ENCODE measurements at regions not wholly inside any gene's neighbourhood (a gene's known extent, or its start where the extent isn't known, plus 50 kb on each side); places are given as distances from the start of the nearest gene placed in this dataset.
"Not testable (repeated sequence)": the region's sequence is repeated elsewhere in the genome, so short reads cannot be mapped to it uniquely, and the experiment has no call there.

DNA sequence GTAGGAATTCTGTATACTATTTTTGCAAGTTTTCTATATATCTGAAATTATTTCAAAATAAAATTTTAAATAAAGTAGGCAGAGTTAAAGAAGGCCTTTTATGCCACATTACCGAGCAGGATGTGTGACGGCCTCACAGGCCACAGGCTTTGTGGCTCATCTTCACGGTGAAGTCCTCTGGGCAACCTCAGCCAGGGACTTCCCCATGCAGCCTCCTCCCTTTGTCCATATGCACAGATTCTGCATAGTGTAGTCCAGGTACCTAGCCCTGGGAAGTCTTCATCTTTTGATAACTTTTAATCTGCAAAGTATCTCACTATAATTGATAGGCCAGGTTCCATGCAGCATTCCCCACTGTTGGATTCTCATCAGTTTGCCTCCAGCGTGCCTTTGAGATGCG lies 62.8 kb downstream of the ARHGAP11B start:
- not testable (repeated sequence) for DNase-seq

DNA sequence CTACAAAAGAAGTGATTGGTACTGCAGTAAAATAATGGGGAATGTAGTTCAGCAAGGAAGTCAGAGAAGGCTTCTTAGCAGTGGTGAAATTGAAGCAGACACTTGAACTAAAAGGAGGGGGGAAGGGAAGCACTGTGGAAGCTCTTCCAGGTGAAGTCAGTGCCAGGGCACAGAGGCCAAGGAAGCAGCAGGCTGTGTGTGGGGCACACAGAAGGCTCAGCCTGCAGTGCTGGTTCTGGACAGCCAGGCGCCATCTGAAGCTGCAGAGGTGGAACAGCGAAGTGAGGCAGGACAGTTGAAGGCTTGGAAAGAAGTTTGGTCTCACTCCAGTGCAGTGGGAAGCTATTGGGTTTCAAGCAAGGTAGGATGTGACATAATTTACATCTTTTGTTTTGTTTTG lies 64.2 kb downstream of the ARHGAP11B start:
- not testable (repeated sequence) for DNase-seq

DNA sequence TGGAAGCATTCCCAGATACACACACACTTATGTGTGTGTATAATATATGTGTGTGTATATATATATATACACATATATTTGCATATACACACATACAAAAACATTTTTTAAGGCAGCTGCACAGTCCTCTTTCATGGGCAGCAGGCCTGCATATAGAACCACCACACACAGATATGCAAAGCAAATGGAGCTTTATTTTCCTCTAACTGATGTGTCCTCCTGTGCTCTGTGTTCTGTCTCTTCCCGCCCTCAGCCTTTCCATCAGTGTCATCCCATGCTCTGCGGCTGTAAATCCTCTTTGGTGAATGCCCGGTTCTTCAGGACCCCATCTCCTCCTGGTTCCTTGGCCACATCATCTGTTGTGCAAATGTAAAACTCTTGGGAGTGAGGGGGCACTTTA lies 69.9 kb downstream of the ARHGAP11B start:
- DNase-seq, result not testable (repeated sequence)

DNA sequence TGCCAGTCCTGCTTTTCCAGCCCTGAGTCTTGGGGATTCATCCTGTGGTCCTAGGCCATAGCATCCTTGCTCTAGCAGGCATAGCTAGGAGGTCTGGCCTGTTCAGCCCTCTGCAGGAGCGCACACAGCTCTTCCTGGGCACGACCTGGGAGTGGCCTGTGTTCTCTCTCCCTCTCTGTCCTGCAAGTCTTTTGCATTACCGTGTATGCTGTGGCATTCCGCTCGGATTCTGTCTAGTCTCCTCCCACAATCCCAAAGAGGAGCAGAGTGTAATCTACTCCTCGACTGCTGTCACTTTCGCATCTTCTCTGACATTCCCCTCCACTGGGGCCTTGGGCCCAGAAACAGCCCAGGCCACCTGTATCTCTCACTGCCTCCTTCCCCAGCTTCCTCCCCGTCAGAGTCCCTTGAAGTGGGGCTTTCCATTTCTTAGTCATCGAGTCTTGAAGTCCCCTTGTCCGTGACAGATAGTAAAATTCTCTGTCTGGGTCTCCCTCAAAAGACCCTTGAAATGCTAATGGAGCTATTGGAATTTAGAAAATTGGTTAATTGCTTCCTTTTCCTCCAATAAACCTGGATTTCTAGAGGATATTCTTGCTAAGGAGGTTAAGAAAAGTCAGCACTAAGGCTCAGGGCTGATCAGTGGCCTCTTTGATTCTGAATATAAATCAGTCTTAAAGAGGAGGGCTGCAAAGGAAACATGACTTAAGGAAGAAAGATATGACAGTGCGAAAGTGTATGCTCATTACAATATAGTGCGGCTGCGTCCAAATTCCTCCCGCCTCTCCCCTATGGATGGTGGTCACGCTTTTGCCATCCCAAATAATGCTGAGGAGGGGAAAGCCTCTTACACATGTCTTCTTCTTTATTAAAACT lies 70.7 kb downstream of the ARHGAP11B start:
- DNase-seq, result not testable (repeated sequence)

DNA sequence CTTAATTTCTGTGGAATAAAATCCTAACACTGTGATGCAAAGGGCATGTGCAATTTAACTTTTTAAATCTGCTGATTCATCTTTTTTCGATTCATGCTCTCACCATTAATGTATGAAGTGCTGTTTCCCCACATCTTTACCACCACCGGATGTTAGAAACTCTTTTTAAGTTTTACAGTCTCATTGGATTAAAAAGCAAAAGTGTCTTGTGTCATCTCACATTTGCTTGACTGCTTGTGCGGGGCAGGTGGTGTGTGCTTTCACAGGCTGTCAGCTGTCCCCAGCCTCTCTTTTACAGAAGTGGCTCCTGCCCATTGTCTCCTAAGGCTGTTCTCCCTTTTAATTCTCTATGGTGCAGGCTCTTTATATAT lies 71.4 kb downstream of the ARHGAP11B start:
- not testable (repeated sequence) for DNase-seq

DNA sequence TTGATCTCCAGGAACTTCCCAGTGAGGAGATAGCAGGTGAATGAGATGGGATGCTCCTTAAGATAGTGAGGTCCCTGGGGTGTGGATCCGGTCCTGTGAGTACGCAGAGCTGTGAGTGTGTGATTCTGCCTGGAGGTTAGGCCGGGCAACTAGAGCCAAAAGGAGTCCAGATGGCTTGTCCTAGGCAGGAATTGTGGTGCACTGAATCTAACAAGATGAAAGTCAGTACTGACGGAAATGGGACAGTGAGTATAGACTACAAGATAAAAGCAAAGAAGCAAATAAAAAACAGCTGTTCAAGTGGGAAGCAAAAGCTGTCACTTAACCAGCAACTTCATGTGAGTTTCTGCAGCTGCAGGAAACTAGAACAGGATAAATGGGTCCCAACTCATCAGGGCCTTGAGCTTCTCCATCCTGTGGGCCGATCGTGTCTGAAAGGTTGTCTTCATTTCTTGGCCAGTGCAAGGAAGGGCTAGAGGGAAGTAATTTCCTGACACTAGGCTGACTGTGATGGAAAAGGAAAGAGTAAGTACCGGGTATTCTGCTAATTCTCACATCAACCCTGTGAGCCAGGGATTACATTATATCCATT lies 74.2 kb downstream of the ARHGAP11B start:
- not testable (repeated sequence) for DNase-seq

DNA sequence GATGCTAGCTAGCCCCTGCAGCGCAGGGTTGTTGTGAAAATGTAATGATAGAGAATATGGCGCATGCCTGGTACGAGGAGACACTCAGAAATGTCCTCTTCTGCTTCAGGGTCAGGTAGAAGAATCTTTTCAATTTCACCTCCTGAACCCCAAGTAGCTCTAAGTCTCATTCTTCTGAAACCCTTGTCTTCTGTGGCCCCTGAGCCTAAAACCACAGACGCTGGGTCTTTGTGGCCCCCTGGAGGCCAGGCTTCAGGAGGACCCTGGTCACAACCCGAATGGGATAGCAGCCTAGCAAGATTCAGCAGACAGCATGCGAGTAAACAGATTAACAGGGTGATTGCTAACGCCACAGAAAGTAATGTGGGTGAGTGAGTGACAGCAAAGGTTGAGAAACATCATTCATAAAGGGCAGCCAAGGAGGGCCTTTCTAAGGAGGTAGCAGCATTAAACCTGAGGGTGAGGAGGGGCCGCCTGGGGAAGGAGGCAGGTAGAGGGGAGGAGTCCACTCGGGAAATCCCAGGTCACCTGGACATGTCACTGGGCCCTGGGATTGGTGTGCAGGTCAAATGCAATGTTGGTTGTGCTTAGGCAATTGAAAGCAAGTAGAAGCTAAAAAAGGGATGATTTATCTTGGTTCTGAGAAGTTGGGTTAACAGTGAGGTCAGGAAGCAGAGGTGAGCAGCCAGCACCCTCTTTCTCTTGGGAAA lies 82.2 kb downstream of the ARHGAP11B start:
- not testable (repeated sequence) for DNase-seq

DNA sequence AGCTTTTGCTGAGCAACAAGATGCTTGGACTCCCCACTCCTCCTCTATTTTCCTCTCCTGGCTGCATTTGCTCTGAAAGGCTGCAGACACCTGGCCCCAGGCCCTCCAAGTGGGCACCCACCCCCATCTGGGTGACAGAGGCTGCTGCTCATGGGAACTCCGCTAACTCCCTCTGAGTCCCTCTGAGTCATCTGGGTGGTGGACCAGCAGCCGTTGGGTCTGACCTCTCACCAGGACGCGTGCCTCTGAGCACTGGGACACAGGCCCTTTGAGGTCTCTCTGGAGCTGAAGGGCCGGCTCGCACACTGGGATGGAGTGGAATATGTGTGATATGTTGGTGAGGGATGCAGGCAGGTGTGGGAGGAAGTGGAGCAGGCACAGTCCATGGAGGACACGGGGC lies 82.9 kb downstream of the ARHGAP11B start:
- DNase-seq, result not testable (repeated sequence)

DNA sequence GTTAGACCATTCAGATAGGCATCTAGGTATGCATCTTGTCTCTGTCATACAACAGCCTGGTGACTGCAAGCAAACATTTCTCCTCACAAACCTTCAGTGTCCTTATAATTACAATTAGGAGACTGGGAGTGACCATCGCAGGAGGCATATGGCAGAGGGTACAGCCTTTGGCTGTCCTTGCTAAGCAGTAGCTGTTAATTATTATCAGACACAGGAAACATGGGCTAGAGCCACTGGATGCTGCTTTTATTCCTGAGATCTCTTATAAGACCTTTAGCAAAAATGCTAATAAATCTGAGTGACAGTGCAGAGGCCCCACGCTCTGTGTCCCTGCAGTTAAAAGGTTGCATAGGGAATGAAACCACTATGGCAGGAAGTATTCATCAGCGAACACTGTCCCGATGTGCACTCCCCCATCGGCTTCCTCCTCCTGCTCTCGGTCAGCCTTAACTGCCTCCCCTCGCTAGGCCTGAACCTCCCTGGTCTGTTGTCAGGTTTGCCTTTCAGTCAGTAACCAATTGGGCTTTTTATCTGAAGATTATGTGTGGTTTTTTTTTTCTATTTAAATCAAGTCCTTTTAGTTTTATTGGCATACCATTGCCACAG lies 92.2 kb downstream of the ARHGAP11B start:
- not testable (repeated sequence) for DNase-seq

DNA sequence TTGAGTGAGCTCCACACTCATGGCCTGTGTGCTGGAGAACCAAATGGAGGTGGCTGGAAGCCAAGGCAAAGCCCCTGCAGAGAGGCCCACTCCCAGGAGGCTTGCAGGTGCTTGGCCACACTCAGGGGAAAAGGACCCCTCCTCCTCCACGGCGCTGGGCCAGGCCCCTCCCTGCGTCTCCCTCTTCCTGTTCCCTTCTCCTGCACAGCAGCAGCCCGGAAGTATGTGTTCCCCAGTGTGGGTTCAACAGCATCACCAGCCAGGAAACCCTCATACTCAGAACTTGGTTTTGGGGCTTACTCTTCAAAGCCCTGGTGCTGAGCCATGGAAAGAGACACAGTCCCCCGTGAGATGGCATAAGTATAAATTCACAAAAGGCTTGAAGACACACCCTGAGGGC lies 93.4 kb downstream of the ARHGAP11B start:
- not testable (repeated sequence) for DNase-seq

DNA sequence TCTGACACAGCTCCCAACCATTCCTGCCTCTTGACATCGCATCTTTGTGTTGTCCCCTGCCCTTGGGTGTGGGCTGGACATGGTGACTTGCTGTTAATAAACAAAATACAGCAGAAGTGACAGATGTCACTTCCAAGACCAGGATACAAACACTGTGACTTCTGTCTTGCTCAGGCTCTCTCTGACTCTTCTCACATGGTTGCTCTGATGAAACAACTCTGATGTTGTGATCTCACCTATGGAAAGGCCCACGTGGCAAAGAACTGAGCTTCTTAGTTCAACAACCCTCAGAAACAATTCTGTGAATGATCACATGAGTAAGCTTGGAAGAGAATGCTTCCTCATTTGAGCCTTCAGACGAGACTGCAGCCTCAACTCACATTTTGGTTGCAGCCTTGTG lies 94.9 kb downstream of the ARHGAP11B start:
- DNase-seq, result not testable (repeated sequence)

DNA sequence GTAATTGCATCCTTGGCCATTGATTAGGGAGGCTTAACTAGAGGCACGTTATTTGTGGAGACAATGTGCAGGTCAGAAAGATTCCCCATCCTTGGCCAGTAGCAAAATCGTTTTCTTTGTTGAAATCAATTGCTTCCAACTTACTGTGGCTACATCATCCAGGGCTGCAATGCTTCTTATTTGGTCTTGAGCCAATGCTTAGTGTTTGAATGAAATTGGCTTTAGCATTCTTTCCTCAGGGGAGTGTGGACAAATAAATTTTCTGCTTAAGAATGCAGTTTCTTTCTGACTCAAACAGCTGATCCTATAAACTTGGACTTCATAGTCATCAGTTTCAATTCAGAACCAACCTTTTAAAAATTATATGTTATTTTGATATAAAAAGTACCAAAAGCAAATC lies 95.6 kb downstream of the ARHGAP11B start:
- not testable (repeated sequence) for DNase-seq

DNA sequence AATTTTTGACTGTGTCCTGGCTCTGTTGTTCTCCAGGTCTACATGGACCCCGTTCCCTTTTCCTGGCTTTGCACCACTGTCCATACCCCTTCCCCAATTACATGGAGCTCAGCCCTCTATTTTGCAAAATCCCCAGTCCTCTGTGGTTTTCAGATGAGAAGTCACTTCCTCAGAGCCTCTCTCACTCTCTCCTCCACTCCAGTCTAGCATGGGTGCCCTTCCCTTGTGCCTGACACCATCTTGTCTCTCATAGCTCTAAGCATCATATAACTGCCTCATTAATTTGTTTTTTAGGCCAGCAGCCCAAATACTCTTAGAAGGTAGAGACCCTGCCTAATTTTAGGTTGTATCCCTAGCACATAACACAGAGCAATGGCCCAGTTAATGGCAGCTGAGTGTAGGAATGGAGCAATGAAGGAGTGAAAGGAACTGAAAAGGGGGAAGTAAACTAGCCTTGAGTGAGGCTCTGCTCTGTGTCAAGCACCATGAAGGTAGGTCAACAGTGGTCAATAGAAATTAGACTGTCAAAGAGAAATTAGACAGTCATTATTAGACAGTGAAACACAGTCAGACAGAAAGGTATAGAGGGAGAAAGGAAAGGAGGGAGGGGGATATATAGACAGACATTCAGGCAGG lies 97.7 kb downstream of the ARHGAP11B start:
- not testable (repeated sequence) for DNase-seq

DNA sequence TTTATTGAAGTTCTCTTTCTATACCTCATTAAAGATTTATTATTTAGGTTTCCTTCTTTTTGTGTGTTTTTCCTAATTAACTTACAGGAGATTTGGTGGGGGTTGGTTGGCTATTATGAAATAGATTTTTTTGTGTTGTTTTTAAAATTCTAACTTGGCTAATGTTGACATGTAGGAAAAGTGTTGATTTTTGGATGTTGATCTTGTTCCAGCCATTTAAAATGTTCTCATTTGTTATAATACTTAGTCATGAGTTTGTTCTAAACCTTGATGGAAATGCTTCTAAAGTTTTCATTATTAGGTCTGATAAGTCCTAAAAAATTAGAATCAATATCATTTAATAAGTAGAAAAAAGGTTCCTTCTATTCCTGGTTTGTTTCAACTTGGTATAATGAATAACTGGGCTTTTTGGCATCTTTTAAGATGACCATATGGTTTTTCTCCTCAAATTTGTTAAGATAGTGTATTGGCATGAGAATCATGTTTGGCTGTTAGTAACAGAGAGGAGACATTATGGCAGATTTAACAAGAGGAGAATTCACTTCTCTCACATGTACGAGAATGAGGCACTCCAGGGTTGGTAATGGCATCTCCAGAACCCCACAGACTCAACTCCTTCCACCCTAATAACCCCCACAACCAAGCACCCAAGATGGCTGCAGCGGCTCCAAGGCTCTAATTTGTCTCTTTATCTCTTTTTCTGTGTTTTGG lies 104.1 kb downstream of the ARHGAP11B start:
- DNase-seq, result not testable (repeated sequence)

DNA sequence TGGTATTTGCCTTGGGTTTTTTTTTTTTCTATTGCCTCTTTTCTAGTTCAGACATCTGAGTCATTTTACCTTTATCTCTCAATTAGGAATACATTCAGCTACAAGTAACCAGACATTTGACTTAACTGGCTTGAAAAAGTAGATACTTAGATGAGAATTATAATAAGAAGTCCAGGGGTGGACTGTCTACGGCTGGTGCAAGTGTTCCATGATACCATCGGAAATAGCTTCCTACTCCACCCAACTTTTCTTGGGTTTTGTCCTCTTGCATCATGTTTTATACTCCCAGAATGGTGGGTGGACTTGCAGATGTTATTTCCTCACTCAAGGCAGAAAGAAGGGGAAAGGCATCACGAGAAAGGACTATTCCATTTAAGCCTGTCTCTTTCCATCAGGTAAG lies 104.7 kb downstream of the ARHGAP11B start:
- not testable (repeated sequence) for DNase-seq

DNA sequence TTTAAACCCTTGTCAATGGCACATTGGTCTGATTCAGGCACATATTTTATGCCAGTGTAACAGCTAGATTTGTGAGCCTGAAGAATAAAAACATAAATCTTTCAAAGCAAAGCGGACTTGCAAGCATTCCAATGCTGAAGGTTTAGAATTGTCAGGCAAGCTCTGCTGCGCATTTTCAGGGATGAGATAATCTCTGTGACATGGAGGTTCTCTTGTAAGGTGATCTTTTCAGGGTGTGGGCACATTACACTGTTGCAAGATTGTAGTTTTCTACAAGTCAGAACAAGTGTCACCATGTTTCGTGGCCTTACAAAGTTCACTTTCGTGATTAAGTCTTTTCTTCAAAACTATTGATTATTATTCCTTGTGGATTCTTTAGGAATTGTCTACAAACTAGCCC lies 106.2 kb downstream of the ARHGAP11B start:
- not testable (repeated sequence) for DNase-seq

DNA sequence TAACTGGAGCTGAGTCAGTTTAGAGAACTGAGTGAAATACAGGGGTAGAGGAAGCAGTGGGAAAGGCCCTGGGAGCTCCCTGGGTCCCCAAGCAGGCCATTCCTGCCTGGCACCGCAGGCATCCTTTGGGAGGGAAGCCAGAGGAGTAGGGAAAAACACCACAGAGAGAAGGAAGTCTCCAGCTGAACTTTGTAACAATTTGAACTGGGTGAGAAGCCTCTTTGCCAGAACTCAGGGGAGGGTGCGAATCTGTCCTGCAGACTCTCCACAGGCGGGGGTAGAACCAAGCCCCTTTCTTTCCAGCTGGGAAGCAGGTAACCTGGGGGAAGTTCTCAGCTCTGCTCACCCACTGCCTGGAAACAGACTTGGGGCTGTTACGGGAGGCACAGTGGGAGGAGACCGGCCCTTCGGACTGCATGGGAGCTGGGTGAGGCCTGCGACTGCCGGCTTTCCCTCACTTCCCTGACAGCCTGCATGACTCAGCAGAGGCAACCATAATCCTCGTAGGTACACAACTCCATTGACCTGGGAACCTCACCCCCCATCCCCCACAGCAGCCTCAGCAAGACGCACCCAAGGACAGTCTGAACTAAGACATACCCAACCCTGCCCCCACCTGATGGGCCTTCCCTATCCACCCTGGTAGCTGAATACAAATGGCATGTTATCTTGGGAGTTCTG lies 110.1 kb downstream of the ARHGAP11B start:
- DNase-seq, result not testable (repeated sequence)

DNA sequence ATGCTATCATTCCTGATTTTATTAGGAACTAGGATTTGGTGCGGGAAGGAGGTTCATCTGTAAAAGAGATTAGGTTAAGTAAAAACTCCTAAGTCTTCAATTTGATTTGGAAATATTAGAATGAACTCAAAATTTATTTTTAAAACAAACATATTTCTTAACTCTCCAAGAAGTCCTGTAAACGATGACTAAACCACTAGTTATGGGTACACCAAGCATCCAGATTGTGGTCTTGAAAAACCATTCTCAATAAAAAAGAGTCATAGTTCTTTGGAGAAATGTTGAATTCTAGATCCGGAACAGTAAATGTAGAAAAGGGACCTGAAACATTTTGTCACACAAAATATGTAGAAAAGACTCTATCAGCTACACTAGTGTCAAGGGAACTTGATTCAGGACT lies 116.9 kb downstream of the ARHGAP11B start:
- DNase-seq, result not testable (repeated sequence)

DNA sequence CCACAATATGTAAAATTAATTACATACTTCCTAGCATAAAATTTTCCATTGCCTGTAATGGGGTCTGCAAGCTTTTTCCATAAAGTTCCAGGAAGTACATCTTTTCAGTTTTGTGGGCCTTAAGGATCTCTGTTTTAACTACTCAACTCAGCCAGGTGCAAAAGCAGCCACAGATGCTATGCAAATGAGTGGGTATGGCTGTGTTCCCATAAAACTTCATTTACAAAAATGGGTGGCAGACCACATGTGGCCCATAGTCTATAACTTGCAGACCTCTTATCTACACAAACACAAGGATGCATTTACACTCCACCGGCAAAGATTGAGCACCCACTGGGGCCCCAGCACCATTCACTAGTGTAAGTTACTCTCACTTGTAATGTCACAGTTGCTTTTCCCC lies 123.1 kb downstream of the ARHGAP11B start:
- DNase-seq, result not testable (repeated sequence)

DNA sequence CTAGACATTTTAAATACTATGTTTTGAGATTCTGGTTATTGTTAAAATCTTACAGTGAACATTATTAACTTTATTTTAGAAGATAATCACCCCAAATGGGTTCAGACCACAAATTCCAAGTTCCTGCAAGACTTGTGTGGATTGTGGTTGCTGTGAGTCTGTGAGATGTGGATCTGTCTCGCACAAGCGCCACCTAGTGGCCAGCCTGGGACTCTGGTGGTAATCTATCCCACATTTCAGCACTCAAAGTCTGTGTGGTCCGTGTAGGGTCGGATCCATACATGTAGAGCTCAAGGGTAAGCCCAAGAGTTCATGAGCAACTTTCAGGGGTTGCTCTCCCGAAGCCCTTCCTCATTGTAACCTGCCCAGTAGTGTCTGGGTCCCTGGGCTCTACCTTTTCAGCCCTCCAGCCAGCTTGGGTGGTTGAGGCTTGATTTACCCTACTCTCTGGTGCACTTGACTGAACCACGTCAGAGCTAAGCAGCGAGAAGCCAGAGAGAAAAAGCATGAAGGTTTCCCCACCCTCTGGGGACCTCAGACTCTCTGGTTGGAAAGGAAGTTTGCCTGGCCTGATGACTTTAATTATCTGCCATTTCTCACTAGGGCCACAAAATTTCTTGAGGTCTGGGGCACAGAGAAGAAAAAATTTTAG lies 129.2 kb downstream of the ARHGAP11B start:
- DNase-seq, result not testable (repeated sequence)

DNA sequence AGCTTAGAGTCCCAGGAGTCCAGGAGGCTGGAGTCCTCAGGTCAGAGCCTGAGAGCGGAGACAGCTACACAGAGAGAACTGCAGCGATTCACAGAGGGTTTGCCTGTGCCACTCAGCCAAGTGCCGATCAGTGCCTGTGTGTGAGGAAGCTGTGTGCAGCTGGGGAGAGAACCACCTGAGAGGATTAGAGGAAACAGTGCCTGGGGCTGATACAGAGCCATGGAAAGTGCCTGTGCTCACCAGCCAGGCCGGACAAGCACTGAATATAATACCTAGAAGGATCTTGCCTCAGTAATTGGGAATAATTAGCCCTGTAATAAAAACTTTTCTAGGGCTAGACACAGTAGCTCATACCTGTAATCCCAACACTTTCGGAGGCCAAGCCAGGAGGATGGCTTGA lies 134.7 kb downstream of the ARHGAP11B start:
- DNase-seq, result not testable (repeated sequence)
